Pons (tissue), 1 donor: ENCODE measurements at regions not wholly inside any gene's neighbourhood (a gene's known extent, or its start where the extent isn't known, plus 50 kb on each side); places are given as distances from the start of the nearest gene placed in this dataset.
A peak's percentile ranks its signal among the peaks of the same experiment; 100 is the strongest.

Experiments
- DNase-seq: peaks from one replicate; pipeline ENCODE4 v3.0.0-alpha.2; 2016; ENCODE audit warnings: low spot score

- peak; percentile 6 for DNase-seq
Measured at GRCh38 chr9:27749838-27750237, 176.6 kb upstream of the C9orf72 start.

DNA sequence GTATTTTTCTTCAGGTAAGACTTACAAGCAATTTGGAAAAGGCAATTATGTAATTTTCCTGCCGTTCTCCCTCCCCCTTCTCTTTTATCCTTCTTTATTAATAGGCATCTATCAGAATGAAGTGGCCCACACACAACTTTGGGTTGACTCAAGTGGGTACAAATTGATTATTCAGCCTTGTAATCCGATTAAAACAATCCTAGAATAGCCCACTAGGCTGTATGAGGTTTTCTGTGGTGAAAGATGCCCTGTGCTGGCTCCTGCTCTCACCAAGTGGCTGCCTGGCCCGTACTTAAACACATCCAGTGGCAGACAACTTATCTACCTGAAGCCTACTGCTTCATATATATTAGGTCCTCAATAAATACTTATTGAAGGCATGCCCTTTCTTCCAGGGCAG, 177.3 kb upstream of the C9orf72 start:
- DNase-seq, result no peak

GRCh38 chr9:27752069-27752468, 178.8 kb upstream of the C9orf72 start:
- no peak for DNase-seq

DNA sequence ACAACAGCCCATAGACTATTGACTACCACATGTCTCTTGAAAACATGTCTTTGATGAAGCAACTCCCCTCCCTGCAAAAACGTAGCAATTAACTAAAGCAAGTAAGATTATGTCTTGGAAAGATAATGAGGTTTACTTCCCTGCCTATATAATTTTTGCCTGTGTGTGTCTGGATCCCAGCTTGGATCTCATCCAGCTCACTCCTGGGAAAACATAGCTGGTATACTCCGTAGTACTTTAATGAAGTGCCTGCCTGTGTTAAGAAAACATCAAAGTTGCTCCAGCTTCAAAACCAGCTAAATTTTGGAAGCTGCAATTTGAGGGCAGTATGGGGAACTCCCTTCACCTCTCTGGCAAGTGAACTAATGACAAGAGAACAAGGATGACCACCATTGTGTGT, 182.6 kb upstream of the C9orf72 start:
- DNase-seq, result no peak

GRCh38 chr9:27756418-27756817, 183.1 kb upstream of the C9orf72 start:
- DNase-seq, result no peak

GRCh38 chr9:27763831-27764230, 190.6 kb upstream of the C9orf72 start:
- DNase-seq, result no peak

GRCh38 chr9:27765266-27766072, 192.2 kb upstream of the C9orf72 start:
- no peak for DNase-seq

- DNase-seq, result no peak
Measured at GRCh38 chr9:27766073-27766835, 193.0 kb upstream of the C9orf72 start.

DNA sequence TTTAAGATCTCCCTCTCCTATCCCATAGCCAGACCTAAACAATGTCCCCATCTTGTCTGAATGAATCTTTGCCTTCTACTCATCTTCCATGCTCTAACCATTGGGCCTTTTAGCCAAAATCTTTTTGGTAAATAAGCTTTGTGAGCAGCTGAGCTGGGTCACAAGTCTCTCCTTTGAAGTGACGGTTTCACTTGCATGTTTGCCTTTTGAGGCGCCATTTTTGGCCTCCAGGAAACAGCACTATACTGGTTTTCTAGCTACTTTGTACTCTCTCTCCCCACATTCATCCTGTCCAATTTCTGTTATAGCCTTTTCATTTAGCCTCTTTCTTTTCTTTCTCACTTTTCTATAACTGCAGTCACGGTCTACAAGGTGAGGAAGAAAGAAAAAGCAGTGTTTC, 195.5 kb upstream of the C9orf72 start:
- no peak for DNase-seq

- DNase-seq, result no peak
Measured at GRCh38 chr9:27770541-27770940, 197.3 kb upstream of the C9orf72 start.

DNA sequence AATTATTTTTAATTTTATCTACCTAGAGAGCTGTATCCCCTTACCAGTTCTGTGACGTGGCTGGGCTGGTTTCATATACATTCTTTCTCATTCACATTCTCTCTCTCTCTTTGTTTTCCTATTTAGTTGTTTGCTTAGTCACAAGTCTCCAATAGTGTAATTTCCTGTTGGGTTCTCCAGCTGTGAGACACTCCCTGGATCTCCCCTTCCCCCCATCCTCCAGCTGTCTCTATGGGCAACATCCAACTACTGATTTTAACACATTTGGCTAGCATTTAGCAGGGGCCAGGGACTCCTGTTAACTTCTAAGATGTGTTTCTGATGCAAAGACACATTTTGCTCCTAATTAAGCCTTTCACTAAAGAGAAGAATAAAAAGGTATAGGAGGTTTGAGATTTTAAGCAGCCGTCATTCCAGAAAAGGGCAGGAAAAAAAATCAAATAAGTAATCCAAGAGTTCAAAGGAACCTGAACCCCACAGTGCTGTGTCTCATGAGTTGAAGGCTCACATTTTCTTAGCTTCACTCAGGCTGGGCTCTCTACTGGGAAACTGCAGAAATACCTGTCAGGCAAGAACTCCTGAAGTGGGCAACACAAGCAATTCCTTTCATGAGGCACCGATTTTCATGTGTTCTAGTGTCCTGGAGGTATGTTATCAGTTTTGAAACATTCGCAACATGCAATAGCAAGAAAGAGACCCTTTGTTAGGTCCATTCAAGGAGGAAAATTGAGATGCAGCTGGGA, 198.7 kb upstream of the C9orf72 start:
- no peak for DNase-seq

DNA sequence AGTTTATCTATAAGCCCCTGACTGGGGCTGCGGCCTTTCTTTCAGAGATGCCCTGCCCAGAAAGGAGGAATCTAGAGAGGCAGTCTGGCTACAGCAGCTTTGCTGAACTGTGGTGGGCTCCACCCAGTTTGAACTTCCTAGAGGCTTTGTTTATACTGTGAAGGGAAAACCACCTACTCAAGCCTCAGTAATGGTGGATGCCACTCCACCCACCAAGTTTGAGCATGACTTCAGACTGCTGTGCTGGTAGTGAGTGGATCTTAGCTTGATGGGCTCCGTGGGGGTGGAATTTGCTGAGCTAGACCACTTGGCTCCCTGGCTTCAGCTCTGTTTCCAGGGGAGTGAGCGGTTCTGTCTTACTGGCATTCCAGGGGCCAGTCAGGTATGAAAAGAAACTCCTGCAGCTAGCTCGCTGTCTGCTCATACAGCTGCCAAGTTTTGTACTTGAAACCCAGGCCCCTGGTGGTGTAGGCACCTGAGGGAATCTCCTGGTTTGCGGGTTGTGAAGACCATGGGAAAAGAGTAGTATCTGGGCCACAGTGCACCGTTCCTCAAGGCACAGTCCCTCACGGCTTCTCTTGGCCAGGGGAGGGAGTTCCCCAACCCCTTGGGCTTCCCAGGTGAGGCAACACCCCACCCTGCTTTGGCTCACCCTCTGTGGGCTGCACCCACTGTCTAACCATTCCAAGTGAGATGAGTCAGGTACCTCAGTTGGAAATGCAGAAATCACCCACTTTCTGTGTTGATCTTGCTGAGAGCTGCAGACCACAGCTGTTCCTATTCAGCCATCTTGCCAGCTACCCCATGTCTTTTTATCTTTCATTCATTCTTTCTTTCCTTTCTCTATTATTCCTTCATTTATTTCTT, 211.8 kb upstream of the C9orf72 start:
- no peak for DNase-seq

- DNase-seq, result no peak
Measured at GRCh38 chr9:27785714-27786100, 212.4 kb upstream of the C9orf72 start.

- no peak for DNase-seq
Measured at GRCh38 chr9:27787891-27788290, 214.6 kb upstream of the C9orf72 start.

GRCh38 chr9:27791311-27791710, 218.0 kb upstream of the C9orf72 start:
- no peak for DNase-seq

DNA sequence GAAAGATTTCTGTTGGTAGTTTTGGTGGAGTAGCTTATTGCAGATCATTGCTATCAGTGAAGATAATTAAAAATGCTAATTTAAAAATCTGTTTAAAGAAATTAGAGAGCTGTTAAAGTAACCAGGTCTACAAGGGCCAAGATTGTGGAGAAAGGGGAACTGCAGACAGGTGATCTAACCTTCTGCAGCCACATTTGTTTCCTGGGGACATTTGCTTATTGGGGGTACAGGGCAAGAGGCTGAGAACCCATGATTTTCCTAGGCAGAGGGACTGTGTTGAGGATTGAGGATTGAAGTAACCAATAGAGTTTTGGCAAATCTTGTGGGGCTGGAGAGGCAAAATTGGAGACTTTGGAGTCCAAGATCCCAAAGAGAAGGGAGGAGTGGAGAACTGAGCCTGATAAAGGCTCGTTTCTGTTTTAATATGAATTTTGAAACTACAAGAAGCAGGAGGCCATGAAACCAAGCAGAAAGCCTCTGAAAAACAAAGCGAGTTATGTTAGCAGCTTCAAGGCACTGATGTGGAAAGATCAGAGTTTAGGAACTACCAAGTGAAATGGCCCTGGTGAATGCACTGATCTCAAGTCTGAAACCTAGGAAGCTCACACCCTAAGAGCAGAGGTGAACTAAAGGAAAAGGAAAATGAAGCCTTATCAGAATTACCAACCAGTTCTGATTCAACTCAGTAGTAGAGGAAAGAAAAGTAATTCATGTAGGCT, 219.8 kb upstream of the C9orf72 start:
- no peak for DNase-seq

DNA sequence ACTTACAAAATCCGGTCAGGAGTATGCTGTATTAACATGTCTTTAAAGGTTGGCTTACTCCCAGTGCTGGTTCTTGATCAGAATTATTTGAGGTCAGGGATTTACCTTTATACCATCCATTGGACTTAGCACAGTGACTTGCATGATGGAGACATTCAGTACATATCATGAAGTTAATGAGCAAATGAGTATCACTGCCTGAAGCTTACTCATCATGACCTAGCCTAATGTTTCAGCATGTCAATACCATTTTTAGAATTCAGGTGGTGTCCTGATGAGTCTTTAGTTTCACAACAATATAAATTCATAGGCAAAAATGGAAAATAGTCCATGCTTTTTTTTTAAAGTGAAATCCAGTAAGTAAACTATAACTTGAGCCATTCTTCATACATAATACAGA, 226.0 kb upstream of the C9orf72 start:
- no peak for DNase-seq

DNA sequence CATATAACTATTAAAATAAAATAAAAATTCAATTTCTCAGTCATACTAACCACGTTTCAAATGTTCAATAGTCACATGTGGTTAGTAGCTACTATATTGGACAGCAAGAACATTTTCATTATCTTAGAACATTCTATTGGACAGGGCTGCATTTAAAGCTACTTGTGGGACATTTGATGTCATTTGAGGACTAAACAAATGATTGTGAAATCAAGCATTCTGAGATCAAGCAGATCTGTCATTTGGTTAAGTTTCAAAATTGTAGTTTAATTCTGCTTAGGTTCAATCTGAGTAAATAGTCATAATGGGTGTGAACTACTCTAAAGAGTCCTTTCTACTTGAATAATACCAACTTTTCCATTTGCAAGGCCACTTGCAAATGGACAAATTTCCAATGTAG, 226.9 kb upstream of the C9orf72 start:
- no peak for DNase-seq

DNA sequence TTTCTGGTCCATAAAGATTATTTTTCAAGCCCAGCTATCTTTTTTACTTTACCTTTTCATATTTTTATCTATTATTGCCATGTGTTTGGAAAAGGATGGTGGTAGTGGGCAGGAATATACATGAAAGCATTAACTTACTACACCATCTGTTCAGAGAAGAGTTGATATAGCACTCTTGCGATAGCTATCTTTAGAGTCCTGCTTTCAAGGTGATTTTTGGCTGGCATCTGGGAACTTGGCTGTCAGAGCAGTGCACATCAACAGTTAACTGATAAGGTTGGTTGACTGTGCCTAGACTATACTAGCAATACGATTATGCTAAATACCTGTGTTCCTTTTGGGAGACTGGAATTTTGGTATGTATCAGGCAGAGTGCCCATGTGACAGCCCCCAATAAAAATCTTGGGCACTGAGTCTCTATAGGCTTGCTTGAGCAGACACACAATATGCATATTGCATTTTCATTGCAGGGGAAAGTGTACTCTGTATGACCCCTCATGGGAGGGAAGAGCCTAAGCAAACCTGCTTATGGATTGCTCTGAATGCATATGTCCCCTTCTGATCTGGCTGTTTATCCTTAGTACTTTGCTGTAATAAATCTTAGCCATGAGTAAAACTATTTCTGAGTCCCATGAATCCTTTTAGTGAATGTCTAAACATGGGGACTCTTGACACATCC, 227.6 kb upstream of the C9orf72 start:
- no peak for DNase-seq

GRCh38 chr9:27801545-27801944, 228.3 kb upstream of the C9orf72 start:
- no peak for DNase-seq

DNA sequence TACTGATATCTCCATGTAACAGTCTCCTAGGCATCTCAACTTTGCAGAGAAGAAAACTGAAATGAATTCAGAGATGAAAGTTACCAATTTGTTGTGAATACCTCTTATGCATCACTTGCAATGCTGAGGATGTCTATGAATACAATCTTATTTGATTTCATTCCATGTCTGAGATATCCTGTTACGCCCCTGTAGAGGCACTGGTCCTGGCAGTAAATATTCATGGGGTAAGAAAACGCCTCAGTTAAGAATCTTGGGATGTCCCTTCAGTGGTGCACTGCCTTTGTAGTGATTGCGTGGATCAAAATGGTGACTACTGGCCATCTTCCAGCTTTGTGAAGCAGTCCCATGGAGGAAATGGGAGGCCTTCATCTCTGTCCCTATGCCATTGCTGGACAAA, 229.1 kb upstream of the C9orf72 start:
- DNase-seq, result no peak
